DND-41 (cell line): ENCODE measurements at regions not wholly inside any gene's neighbourhood (a gene's known extent, or its start where the extent isn't known, plus 50 kb on each side); places are given as distances from the start of the nearest gene placed in this dataset.

ENCODE experiments used
- ATAC-seq: fragments of 200-7000 bp; cut with Tn5 transposase; 3 replicates; pipeline ENCODE4 v1.9.1; 2021; ENCODE audit warnings: low read depth; ENCODE audit not compliant: insufficient read depth
- DNase-seq: peaks from one replicate; pipeline ENCODE4 v3.0.0-alpha.2; 2020
- H2AFZ ChIP-seq: 2 replicates; pipeline ENCODE4 v1.6.0; 2012; ENCODE audit warnings: low read depth, low read length
- H3K27ac ChIP-seq: 2 replicates; pipeline ENCODE4 v1.5.1; 2012; ENCODE audit warnings: low read length, inconsistent platforms
- H3K27me3 ChIP-seq: fragments of 200-600 bp; sonication (generic); 2 replicates; pipeline ENCODE4 v1.6.0; 2012; ENCODE audit warnings: low read length, mild to moderate bottlenecking, inconsistent platforms; ENCODE audit not compliant: insufficient read depth, poor library complexity
- H3K36me3 ChIP-seq: 2 replicates; pipeline ENCODE4 v1.5.1; 2012; ENCODE audit warnings: low read length, inconsistent platforms; ENCODE audit not compliant: insufficient read depth
- H3K4me1 ChIP-seq: 2 replicates; pipeline ENCODE4 v1.5.1; 2012; ENCODE audit warnings: mild to moderate bottlenecking, low read length; ENCODE audit not compliant: insufficient read depth
- H3K4me2 ChIP-seq: 2 replicates; pipeline ENCODE4 v1.6.0; 2012; ENCODE audit warnings: mild to moderate bottlenecking, moderate library complexity, low read length, inconsistent platforms; ENCODE audit not compliant: insufficient read depth
- H3K4me3 ChIP-seq, 2 experiments: fragments of 200-600 bp in 1 of 2; shearing (Covaris generic) in 1 of 2; 2 replicates each; pipeline ENCODE4 v1.5.1; 2012 to 2016; ENCODE audit warnings: inconsistent platforms in 2 of 2, low read length in 2 of 2, mild to moderate bottlenecking in 2 of 2, low read depth in 1 of 2, moderate library complexity in 1 of 2
- H3K79me2 ChIP-seq: 2 replicates; pipeline ENCODE4 v1.6.0; 2012; ENCODE audit warnings: low read length, inconsistent platforms; ENCODE audit not compliant: insufficient read depth
- H3K9ac ChIP-seq: 2 replicates; pipeline ENCODE4 v1.6.0; 2012; ENCODE audit warnings: low read depth, mild to moderate bottlenecking, inconsistent platforms, low read length, moderate library complexity
- H3K9me3 ChIP-seq: 2 replicates; pipeline ENCODE4 v1.5.1; 2012; ENCODE audit warnings: low read length, moderate library complexity, mild to moderate bottlenecking, inconsistent platforms; ENCODE audit not compliant: insufficient read depth, severe bottlenecking
- H4K20me1 ChIP-seq: 2 replicates; pipeline ENCODE4 v1.6.0; 2012; ENCODE audit warnings: low read length; ENCODE audit not compliant: insufficient read depth
- EZH2 ChIP-seq: IDR thresholded peaks from 3 replicates; pipeline ENCODE4 v1.6.1; 2012; ENCODE audit warnings: borderline replicate concordance, low read depth, mild to moderate bottlenecking, moderate library complexity, low read length, inconsistent platforms; ENCODE audit not compliant: severe bottlenecking
- TF ChIP-seq, protein P1 (sequence below): IDR thresholded peaks from 2 replicates; pipeline ENCODE4 v1.5.1; 2012; ENCODE audit warnings: borderline replicate concordance, low read length, moderate library complexity, mild to moderate bottlenecking; ENCODE audit not compliant: poor library complexity, severe bottlenecking; ENCODE audit errors: extremely low read depth

DNA sequence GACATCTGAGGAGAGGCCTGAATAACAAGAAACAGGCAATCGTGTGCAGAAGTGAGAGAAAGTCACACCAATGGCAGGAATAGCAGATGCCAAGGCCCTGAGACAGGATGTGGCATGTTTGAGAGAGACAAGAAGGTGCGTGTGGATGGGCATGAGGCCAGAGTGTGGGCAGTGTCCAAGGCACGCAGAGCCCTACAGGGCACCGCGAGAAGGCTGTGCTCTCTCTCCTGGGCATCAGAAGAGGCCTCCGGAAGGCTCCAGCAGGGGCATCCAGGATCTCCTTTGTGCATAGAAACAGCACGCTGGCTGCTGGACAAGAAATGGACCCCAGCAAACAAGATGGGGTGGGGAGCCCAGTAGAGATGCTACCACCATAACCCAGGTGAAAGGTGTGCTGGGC, 239.0 kb upstream of the RAB6C start:
- Histone ChIP-seq H3K27ac (no peak overlapping the region), H3K9me3 (no peaks in the 10 kb centered on the region), H3K4me3 (no peak overlapping the region), H3K79me2 (no peaks in the 10 kb centered on the region), H3K9ac (no peak overlapping the region), H3K36me3 (no peaks in the 10 kb centered on the region), H2AFZ (no peak overlapping the region), H3K4me2 (no peak overlapping the region), H3K27me3 (no peaks in the 10 kb centered on the region), H4K20me1 (no peaks in the 10 kb centered on the region), H3K4me1 (no peaks in the 10 kb centered on the region)
- TF ChIP-seq, protein P1, sequence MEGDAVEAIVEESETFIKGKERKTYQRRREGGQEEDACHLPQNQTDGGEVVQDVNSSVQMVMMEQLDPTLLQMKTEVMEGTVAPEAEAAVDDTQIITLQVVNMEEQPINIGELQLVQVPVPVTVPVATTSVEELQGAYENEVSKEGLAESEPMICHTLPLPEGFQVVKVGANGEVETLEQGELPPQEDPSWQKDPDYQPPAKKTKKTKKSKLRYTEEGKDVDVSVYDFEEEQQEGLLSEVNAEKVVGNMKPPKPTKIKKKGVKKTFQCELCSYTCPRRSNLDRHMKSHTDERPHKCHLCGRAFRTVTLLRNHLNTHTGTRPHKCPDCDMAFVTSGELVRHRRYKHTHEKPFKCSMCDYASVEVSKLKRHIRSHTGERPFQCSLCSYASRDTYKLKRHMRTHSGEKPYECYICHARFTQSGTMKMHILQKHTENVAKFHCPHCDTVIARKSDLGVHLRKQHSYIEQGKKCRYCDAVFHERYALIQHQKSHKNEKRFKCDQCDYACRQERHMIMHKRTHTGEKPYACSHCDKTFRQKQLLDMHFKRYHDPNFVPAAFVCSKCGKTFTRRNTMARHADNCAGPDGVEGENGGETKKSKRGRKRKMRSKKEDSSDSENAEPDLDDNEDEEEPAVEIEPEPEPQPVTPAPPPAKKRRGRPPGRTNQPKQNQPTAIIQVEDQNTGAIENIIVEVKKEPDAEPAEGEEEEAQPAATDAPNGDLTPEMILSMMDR: no peak
- TF ChIP-seq EZH2: no peak
- DNase-seq: no peak
- ATAC-seq: no peak

DNA sequence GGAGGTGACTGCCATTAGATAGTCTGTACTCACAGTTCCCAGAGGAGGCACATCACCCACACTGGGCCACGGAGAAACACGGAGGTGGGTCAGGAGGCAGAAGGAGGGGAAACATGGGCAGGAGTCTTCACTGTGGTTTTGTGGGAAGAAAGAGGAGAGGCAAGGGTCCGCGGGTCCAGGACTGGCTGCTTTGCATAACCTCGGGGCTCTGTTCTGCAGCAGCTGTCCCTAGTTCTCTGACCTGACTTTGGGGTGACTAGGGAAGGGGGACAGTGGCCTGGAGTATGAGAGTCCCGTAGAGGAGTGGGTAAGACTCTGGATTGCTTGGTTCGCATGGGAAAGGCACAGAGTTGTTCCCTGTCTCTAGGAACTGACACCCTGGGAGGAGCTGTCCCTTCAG, 238.3 kb upstream of the RAB6C start:
- no peaks in the 10 kb centered on the region for H3K9me3 ChIP-seq
- no peak for TF ChIP-seq EZH2
- TF ChIP-seq, protein P1: no peak
- H3K4me1 ChIP-seq: no peaks in the 10 kb centered on the region
- no peaks in the 10 kb centered on the region for H3K79me2 ChIP-seq
- H2AFZ ChIP-seq: no peak overlapping the region
- no peaks in the 10 kb centered on the region for H3K36me3 ChIP-seq
- no peak overlapping the region for H3K4me3 ChIP-seq
- H3K9ac ChIP-seq: no peak overlapping the region
- no peak for DNase-seq
- H3K27me3 ChIP-seq: no peaks in the 10 kb centered on the region
- H3K27ac ChIP-seq: no peak overlapping the region
- no peak overlapping the region for H3K4me2 ChIP-seq
- H4K20me1 ChIP-seq: no peaks in the 10 kb centered on the region
- no peak for ATAC-seq

DNA sequence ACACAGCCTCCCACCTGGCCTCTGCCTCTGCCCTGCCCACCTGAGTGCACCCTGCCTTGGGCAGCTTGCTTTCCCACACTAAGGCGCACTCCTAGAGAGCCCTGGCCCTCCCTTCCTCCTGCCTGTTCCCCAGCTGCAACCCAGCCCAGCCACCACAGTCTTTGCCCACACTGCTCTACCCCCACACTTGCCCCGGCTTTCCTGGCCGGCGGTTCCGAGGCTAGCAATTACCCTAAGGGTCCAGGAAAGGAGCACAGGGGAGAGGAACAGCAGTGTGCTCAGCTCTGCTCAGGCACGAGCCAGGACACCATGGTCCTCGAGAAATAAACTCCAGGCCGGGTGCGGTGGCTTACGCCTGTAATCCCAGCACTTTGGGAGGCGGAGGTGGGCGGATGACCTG, 237.8 kb upstream of the RAB6C start:
- H4K20me1 ChIP-seq: no peaks in the 10 kb centered on the region
- no peak overlapping the region for H3K27ac ChIP-seq
- DNase-seq (no peak), ATAC-seq (no peak)
- no peak overlapping the region for H3K4me2 ChIP-seq
- TF ChIP-seq, protein P1: no peak
- TF ChIP-seq EZH2: no peak
- H2AFZ ChIP-seq: no peak overlapping the region
- no peak overlapping the region for H3K9ac ChIP-seq
- H3K4me1 ChIP-seq: no peaks in the 10 kb centered on the region
- no peaks in the 10 kb centered on the region for H3K36me3 ChIP-seq
- no peaks in the 10 kb centered on the region for H3K79me2 ChIP-seq
- H3K27me3 ChIP-seq: no peaks in the 10 kb centered on the region
- no peaks in the 10 kb centered on the region for H3K9me3 ChIP-seq
- no peak overlapping the region for H3K4me3 ChIP-seq
